ENCODE measurements at regions not wholly inside any gene's neighbourhood (a gene's known extent, or its start where the extent isn't known, plus 50 kb on each side); places are given as distances from the start of the nearest gene placed in this dataset.

GRCh38 chr3:81929697-81930096 is 168.3 kb upstream of the GBE1 start:
- TF ChIP-seq GATA3 (IDR thresholded peaks at IDR 0.05; ENCODE audit: low read depth, low read length) (no peak), GATA2 (IDR thresholded peaks at IDR 0.05; ENCODE audit: low read depth, low read length) (no peak)

- TF ChIP-seq GATA3 (IDR thresholded peaks at IDR 0.05; ENCODE audit: low read depth, low read length) (no peak), GATA2 (IDR thresholded peaks at IDR 0.05; ENCODE audit: low read depth, low read length) (no peak)
These were observed 166.4 kb upstream of the GBE1 start for GRCh38 chr3:81927811-81928210.

DNA sequence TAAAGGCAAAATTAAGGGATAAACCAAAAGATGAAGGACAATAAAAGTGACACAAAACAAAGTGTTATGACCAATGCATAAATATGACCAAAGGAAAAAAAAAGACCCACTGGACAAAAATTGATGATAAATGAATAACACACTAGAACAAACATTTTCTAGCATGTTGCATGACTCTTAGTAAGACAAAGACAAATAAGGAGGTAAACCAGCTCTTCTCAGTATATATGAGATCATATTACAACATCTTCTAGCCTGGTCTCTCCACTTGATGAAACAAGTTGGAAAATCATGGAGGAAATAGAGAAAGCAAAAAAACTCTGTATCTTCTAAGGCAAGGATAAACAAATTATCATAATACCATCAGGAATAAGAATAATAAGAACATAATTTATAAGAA is 163.9 kb upstream of the GBE1 start:
- TF ChIP-seq GATA3 (IDR thresholded peaks at IDR 0.05; ENCODE audit: low read depth, low read length) (no peak), GATA2 (IDR thresholded peaks at IDR 0.05; ENCODE audit: low read depth, low read length) (no peak)

DNA sequence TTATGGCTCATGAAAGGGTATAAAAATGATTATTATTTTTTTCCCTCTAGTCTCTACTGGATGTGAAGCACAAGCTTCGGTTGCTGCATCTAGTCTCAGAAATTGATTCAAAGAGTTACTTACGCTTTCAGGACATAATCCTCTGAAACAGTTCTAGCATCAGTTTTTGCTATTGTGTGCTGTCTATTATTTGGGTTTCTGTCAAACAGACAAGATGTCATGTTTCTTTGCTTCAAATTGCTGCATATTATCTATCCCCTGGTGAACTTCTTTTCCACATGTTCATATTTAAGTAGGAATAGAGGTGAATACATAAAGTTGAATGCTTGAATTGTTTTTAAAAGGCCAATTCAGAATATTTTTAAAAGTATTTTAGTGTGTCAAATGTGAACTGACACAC is 161.6 kb upstream of the GBE1 start:
- TF ChIP-seq GATA3 (IDR thresholded peaks at IDR 0.05; ENCODE audit: low read depth, low read length) (no peak), GATA2 (IDR thresholded peaks at IDR 0.05; ENCODE audit: low read depth, low read length) (no peak)

GRCh38 chr3:81922404-81922803 is 161.0 kb upstream of the GBE1 start:
- no peak for TF ChIP-seq GATA3 (IDR thresholded peaks at IDR 0.05; ENCODE audit: low read depth, low read length)
- no peak for TF ChIP-seq GATA2 (IDR thresholded peaks at IDR 0.05; ENCODE audit: low read depth, low read length)

- TF ChIP-seq GATA3 (IDR thresholded peaks at IDR 0.05; ENCODE audit: low read depth, low read length), result no peak
- TF ChIP-seq GATA2 (IDR thresholded peaks at IDR 0.05; ENCODE audit: low read depth, low read length), result no peak
These were observed 159.4 kb upstream of the GBE1 start for GRCh38 chr3:81920816-81921215.

DNA sequence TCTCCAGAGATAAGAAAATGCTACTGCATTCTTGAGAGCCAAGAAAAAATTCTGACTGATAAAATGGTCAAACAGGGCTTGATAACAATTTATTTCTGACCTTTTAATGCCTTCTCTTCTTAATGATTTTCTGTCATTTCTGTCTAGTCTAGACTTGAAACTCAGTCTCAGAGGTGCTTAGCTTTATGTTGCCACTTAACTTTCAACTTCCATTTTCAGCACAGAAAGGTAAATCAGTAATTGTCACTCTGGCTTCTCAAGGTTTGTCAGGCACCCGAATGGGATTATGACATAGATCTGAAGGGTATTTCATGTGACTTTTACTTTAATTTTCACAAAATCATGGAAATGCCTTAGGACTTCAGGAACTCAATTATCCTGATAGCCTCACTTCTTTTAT is 155.4 kb upstream of the GBE1 start:
- TF ChIP-seq GATA2 (IDR thresholded peaks at IDR 0.05; ENCODE audit: low read depth, low read length) (no peak), GATA3 (IDR thresholded peaks at IDR 0.05; ENCODE audit: low read depth, low read length) (no peak)

DNA sequence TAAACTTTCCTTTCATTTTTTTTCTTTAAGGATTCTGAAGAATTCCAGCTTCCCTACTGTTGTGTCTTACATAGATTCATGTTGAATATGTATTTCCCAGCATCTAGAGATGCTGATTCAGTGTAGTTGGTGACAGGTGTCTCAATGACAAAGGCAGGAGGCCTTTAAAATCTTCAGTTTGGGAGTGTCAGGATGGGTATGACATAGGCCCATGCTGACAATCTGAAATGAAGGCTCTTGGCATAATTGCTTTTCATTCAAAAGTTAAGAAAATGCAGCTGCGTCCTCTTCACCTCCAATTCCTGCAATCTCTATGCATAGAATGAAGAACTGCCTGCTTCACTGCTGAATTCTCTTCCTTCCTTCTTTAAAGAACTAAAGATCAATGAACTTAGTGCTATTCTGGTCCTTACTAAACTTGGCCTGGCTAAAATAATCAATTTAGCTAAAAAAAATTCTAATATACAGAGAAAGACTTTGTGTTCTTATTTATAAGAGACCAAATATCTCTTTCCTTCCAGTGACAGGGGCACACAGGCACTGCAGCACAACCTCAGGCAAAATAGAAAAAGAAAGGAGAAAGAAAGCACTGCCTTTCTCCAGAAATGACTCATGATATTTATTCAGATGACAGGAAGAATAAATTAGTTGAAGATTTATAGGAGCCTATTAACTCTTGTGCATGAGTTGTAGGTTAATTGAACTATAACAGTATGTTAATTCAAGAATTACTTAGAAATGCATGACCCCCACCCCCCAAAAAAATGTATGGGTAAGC is 152.6 kb upstream of the GBE1 start:
- no peak for TF ChIP-seq GATA2 (IDR thresholded peaks at IDR 0.05; ENCODE audit: low read depth, low read length)
- no peak for TF ChIP-seq GATA3 (IDR thresholded peaks at IDR 0.05; ENCODE audit: low read depth, low read length)

GRCh38 chr3:81911221-81911620 is 149.8 kb upstream of the GBE1 start:
- TF ChIP-seq GATA3 (IDR thresholded peaks at IDR 0.05; ENCODE audit: low read depth, low read length) (no peak), GATA2 (IDR thresholded peaks at IDR 0.05; ENCODE audit: low read depth, low read length) (no peak)

DNA sequence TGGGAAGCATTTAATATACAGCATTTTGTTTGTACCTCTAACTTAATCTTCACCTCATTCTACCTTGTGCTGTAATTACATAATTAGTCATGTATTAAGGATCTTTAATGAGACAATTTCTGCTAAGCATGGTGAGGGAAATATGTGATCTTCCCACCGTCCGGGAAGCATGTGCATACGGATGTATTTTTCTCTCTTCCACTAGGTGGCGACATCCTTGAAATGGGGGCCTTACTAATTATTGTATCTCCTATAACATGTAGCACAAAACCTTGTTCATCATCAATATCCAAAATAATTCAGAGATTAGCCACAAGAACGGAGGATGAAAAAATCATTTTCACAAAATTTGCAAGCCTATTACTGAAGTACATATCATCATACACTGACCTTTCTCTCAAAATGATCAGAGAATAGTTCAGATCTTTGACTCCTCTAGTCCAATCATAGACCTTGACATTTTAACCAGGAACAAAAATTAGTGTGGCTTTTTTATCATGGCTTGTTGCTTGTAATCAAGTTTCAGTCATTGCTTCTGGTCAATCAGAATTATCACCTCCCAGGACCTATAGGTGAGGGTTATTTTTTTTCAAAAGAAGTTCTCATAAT is 148.9 kb upstream of the GBE1 start:
- TF ChIP-seq GATA3 (IDR thresholded peaks at IDR 0.05; ENCODE audit: low read depth, low read length), result no peak

DNA sequence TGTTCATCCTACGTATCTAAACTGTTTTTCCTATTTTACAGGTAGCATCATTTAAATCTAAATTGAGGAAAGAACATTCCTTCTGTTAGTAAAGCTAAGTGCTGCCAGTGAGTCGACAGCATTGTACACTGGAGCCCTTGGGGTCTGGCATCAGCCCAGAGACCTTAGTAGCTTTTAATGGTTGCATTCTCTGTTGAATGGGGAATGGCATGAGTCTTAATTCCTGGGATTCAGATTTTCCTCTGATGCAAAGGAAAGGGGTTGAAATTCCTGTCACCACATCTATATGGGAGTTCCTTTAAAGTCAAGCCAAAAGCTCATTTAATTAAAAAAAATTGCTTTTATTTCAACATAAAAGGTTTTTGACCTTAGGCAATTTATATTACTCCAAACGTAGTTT is 148.4 kb upstream of the GBE1 start:
- no peak for TF ChIP-seq GATA2 (IDR thresholded peaks at IDR 0.05; ENCODE audit: low read depth, low read length)
- TF ChIP-seq GATA3 (IDR thresholded peaks at IDR 0.05; ENCODE audit: low read depth, low read length), result no peak

- no peak for TF ChIP-seq GATA3 (IDR thresholded peaks at IDR 0.05; ENCODE audit: low read depth, low read length)
- no peak for TF ChIP-seq GATA2 (IDR thresholded peaks at IDR 0.05; ENCODE audit: low read depth, low read length)
These were observed 147.1 kb upstream of the GBE1 start for GRCh38 chr3:81908561-81908960.

- TF ChIP-seq GATA3 (IDR thresholded peaks at IDR 0.05; ENCODE audit: low read depth, low read length) (no peak), GATA2 (IDR thresholded peaks at IDR 0.05; ENCODE audit: low read depth, low read length) (no peak)
These were observed 136.9 kb upstream of the GBE1 start for GRCh38 chr3:81898336-81898735.

- no peak for TF ChIP-seq GATA2 (IDR thresholded peaks at IDR 0.05; ENCODE audit: low read depth, low read length)
- no peak for TF ChIP-seq GATA3 (IDR thresholded peaks at IDR 0.05; ENCODE audit: low read depth, low read length)
These were observed 133.2 kb upstream of the GBE1 start for GRCh38 chr3:81894598-81894997.
